ENCODE measurements at regions not wholly inside any gene's neighbourhood (a gene's known extent, or its start where the extent isn't known, plus 50 kb on each side); places are given as distances from the start of the nearest gene placed in this dataset.

- TF ChIP-seq CTCF (IDR thresholded peaks at IDR 0.05; ENCODE audit: poor library complexity), result no peak
- no peak for TF ChIP-seq EZH2 (IDR thresholded peaks at IDR 0.05; ENCODE audit: borderline replicate concordance)
- TF ChIP-seq EZH2phosphoT487 (IDR thresholded peaks at IDR 0.05; ENCODE audit: low read depth, severe bottlenecking, unreplicated experiment), result no peak
These were observed 68.8 kb upstream of the SIAH1 start for GRCh38 chr16:48454051-48454450.
